ENCODE measurements at regions not wholly inside any gene's neighbourhood (a gene's known extent, or its start where the extent isn't known, plus 50 kb on each side); places are given as distances from the start of the nearest gene placed in this dataset.

DNA sequence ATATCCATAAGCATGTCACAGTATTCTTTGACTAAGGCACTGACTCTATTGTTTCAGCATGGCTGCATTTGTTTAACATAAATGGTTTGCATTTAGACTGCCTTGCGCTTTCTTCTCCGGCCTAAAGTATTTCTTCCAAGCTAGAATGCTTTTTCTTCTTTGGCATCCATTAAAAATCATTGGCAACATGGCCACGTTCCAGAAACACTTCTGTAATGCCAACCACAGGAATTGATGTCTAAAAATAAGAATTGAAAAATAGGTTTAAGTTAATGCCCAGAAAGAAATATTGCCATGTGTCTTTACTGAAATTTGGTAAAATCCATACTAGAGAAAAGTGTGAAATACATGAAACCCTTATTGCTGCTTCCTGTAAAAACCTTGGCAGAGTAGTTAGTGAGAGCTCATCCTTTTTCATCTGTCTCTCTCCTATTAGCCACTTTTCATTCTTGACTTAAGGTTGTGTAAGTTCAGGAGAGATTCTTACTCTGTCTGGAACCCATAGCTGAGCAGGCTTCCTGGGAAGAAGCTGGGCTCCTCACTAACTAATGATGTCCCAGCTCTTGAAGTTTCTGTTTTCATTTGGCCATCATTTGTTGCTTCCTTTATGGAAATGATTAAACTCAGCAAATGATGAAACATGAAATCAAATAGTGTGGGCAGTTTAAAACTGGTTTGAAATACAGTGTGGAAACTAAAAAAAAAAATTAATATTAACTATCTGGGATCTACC is 58.2 kb upstream of the RPS23 start (continued):
- TF ChIP-seq, protein P1, sequence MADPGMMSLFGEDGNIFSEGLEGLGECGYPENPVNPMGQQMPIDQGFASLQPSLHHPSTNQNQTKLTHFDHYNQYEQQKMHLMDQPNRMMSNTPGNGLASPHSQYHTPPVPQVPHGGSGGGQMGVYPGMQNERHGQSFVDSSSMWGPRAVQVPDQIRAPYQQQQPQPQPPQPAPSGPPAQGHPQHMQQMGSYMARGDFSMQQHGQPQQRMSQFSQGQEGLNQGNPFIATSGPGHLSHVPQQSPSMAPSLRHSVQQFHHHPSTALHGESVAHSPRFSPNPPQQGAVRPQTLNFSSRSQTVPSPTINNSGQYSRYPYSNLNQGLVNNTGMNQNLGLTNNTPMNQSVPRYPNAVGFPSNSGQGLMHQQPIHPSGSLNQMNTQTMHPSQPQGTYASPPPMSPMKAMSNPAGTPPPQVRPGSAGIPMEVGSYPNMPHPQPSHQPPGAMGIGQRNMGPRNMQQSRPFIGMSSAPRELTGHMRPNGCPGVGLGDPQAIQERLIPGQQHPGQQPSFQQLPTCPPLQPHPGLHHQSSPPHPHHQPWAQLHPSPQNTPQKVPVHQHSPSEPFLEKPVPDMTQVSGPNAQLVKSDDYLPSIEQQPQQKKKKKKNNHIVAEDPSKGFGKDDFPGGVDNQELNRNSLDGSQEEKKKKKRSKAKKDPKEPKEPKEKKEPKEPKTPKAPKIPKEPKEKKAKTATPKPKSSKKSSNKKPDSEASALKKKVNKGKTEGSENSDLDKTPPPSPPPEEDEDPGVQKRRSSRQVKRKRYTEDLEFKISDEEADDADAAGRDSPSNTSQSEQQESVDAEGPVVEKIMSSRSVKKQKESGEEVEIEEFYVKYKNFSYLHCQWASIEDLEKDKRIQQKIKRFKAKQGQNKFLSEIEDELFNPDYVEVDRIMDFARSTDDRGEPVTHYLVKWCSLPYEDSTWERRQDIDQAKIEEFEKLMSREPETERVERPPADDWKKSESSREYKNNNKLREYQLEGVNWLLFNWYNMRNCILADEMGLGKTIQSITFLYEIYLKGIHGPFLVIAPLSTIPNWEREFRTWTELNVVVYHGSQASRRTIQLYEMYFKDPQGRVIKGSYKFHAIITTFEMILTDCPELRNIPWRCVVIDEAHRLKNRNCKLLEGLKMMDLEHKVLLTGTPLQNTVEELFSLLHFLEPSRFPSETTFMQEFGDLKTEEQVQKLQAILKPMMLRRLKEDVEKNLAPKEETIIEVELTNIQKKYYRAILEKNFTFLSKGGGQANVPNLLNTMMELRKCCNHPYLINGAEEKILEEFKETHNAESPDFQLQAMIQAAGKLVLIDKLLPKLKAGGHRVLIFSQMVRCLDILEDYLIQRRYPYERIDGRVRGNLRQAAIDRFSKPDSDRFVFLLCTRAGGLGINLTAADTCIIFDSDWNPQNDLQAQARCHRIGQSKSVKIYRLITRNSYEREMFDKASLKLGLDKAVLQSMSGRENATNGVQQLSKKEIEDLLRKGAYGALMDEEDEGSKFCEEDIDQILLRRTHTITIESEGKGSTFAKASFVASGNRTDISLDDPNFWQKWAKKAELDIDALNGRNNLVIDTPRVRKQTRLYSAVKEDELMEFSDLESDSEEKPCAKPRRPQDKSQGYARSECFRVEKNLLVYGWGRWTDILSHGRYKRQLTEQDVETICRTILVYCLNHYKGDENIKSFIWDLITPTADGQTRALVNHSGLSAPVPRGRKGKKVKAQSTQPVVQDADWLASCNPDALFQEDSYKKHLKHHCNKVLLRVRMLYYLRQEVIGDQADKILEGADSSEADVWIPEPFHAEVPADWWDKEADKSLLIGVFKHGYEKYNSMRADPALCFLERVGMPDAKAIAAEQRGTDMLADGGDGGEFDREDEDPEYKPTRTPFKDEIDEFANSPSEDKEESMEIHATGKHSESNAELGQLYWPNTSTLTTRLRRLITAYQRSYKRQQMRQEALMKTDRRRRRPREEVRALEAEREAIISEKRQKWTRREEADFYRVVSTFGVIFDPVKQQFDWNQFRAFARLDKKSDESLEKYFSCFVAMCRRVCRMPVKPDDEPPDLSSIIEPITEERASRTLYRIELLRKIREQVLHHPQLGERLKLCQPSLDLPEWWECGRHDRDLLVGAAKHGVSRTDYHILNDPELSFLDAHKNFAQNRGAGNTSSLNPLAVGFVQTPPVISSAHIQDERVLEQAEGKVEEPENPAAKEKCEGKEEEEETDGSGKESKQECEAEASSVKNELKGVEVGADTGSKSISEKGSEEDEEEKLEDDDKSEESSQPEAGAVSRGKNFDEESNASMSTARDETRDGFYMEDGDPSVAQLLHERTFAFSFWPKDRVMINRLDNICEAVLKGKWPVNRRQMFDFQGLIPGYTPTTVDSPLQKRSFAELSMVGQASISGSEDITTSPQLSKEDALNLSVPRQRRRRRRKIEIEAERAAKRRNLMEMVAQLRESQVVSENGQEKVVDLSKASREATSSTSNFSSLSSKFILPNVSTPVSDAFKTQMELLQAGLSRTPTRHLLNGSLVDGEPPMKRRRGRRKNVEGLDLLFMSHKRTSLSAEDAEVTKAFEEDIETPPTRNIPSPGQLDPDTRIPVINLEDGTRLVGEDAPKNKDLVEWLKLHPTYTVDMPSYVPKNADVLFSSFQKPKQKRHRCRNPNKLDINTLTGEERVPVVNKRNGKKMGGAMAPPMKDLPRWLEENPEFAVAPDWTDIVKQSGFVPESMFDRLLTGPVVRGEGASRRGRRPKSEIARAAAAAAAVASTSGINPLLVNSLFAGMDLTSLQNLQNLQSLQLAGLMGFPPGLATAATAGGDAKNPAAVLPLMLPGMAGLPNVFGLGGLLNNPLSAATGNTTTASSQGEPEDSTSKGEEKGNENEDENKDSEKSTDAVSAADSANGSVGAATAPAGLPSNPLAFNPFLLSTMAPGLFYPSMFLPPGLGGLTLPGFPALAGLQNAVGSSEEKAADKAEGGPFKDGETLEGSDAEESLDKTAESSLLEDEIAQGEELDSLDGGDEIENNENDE (IDR thresholded peaks at IDR 0.05; ENCODE audit: insufficient replicate concordance, low read length), result no peak
- no peak for TF ChIP-seq TCF12 (IDR thresholded peaks at IDR 0.05; ENCODE audit: low read depth, low read length)
- TF ChIP-seq SP1 (IDR thresholded peaks at IDR 0.05; ENCODE audit: low read depth, low read length), result no peak
- no peak for TF ChIP-seq RFX5 (IDR thresholded peaks at IDR 0.05; ENCODE audit: borderline replicate concordance, low read depth, low read length)
- TF ChIP-seq BRCA1 (IDR thresholded peaks at IDR 0.05; ENCODE audit: low read depth, low read length), result no peak
- no peak for TF ChIP-seq SIRT6 (IDR thresholded peaks at IDR 0.05; ENCODE audit: low read length)
- no peak for TF ChIP-seq EP300 (IDR thresholded peaks at IDR 0.05; ENCODE audit: borderline replicate concordance in 1 of 2, low read depth in 2 of 2, low read length in 2 of 2)
- TF ChIP-seq CBX5 (IDR thresholded peaks at IDR 0.05; ENCODE audit: low read depth, low read length), result no peak
- TF ChIP-seq NRF1 (IDR thresholded peaks at IDR 0.05; ENCODE audit: low read depth, low read length), result no peak
- TF ChIP-seq TAF1 (IDR thresholded peaks at IDR 0.05; ENCODE audit: low read depth, low read length), result no peak
- TF ChIP-seq, protein P2, sequence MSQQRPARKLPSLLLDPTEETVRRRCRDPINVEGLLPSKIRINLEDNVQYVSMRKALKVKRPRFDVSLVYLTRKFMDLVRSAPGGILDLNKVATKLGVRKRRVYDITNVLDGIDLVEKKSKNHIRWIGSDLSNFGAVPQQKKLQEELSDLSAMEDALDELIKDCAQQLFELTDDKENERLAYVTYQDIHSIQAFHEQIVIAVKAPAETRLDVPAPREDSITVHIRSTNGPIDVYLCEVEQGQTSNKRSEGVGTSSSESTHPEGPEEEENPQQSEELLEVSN (IDR thresholded peaks at IDR 0.05), result no peak

Measured in H1 (cell line).